GM12878 (cell line): ENCODE measurements at regions not wholly inside any gene's neighbourhood (a gene's known extent, or its start where the extent isn't known, plus 50 kb on each side); places are given as distances from the start of the nearest gene placed in this dataset.
"Not testable (repeated sequence)": the region's sequence is repeated elsewhere in the genome, so short reads cannot be mapped to it uniquely, and the experiment has no call there.

Source experiments
- ATAC-seq: fragments of 200-7000 bp; cut with Tn5 transposase; 3 replicates; pipeline ENCODE4 v1.9.1; 2020; ENCODE audit warnings: mild to moderate bottlenecking, moderate library complexity
- BruUV-seq: library from RNA; stranded (reverse); fragments of 400-500 nt; replicated peaks from 2 replicates; lab custom pipeline; 2021; lab: Mats Ljungman, UMichigan
- CTCF ChIA-PET: fragments of 300-600 bp; sonication (Branson Sonifier 250); formaldehyde crosslinking; extraction: SDS; loops from one replicate; lab custom pipeline; 2021; ENCODE audit warnings: inconsistent platforms; lab: Yijun Ruan, JAX
- POLR2A ChIA-PET: fragments of 350-600 bp; formaldehyde crosslinking; extraction: SDS; loops from one replicate; lab custom pipeline; 2021; ENCODE audit warnings: inconsistent platforms; lab: Charles Lee
- RAD21 ChIA-PET: fragments of 300-600 bp; sonication (Branson Sonifier 250); formaldehyde crosslinking; loops from one replicate; lab custom pipeline; 2023; ENCODE audit warnings: antibody characterized with exemption; ENCODE audit not compliant: unreplicated experiment; lab: Charles Lee
- SMC1A ChIA-PET: fragments of 300-600 bp; sonication (Branson Sonifier 250); formaldehyde crosslinking; loops from one replicate; lab custom pipeline; 2023; ENCODE audit not compliant: unreplicated experiment, uncharacterized antibody; lab: Charles Lee
- DNase-seq: peaks from one replicate; pipeline ENCODE4 v3.0.0-alpha.2; 2011; ENCODE audit warnings: low read depth, low spot score
- FAIRE-seq: peaks from 3 replicates; lab custom pipeline; 2011; peaks lifted over from hg19 to GRCh38; lab: Jason Lieb, UNC
- H2AFZ ChIP-seq: 2 replicates; pipeline ENCODE4 v1.6.0; 2011; ENCODE audit warnings: low read depth, low read length, control low read depth; ENCODE audit not compliant: control insufficient read depth
- H3K27ac ChIP-seq: 2 replicates; pipeline ENCODE4 v1.5.1; 2011; ENCODE audit warnings: control low read depth; ENCODE audit not compliant: control insufficient read depth, insufficient read depth
- H3K27me3 ChIP-seq, 2 experiments: replicated peaks in 1 of 2; 2 replicates each; pipeline versions ENCODE4 v1.6.0 to v1.6.1; 2011; ENCODE audit warnings: low read length in 1 of 2; ENCODE audit not compliant: control insufficient read depth in 2 of 2, insufficient read depth in 2 of 2
- H3K36me3 ChIP-seq, 2 experiments: 2 replicates each; pipeline ENCODE4 v1.5.1; 2011; ENCODE audit warnings: low read length in 1 of 2; ENCODE audit not compliant: control insufficient read depth in 2 of 2, insufficient read depth in 2 of 2
- H3K4me1 ChIP-seq: 2 replicates; pipeline ENCODE4 v1.6.1; 2011; ENCODE audit warnings: mild to moderate bottlenecking, low read length, moderate library complexity, mixed read lengths; ENCODE audit not compliant: control insufficient read depth, insufficient read depth
- H3K4me2 ChIP-seq: 2 replicates; pipeline ENCODE4 v1.6.0; 2011; ENCODE audit warnings: control low read depth; ENCODE audit not compliant: control insufficient read depth, insufficient read depth
- H3K4me3 ChIP-seq: fragments of 200-600 bp; sonication (generic); 2 replicates; pipeline ENCODE4 v1.5.1; 2016
- H3K79me2 ChIP-seq: 2 replicates; pipeline ENCODE4 v1.6.0; 2011; ENCODE audit warnings: low read length; ENCODE audit not compliant: control insufficient read depth, insufficient read depth
- H3K9ac ChIP-seq: 2 replicates; pipeline ENCODE4 v1.8.0; 2011; ENCODE audit warnings: low read length, control low read depth, mixed read lengths; ENCODE audit not compliant: control insufficient read depth, insufficient read depth
- H3K9me3 ChIP-seq: replicated peaks from 3 replicates; pipeline ENCODE4 v1.5.1; 2011; ENCODE audit warnings: mild to moderate bottlenecking, low read length; ENCODE audit not compliant: control insufficient read depth, insufficient read depth
- H4K20me1 ChIP-seq: 2 replicates; pipeline ENCODE4 v1.6.0; 2011; ENCODE audit not compliant: control insufficient read depth, insufficient read depth
- CBFB ChIP-seq: IDR thresholded peaks from 2 replicates; pipeline ENCODE4 v1.6.1; 2016; ENCODE audit warnings: antibody characterized with exemption, low read depth
- CREM ChIP-seq: IDR thresholded peaks from 2 replicates; pipeline ENCODE4 v1.6.1; 2014; ENCODE audit warnings: antibody characterized with exemption, low read depth
- MTA2 ChIP-seq: fragments of 450-650 bp; IDR thresholded peaks from 2 replicates; pipeline ENCODE4 v1.6.1; 2016; ENCODE audit warnings: low read depth, mild to moderate bottlenecking, moderate library complexity
- RUNX3 ChIP-seq: IDR thresholded peaks from 2 replicates; pipeline ENCODE4 v1.6.1; 2012; ENCODE audit warnings: low read length, inconsistent platforms
- SMARCA5 ChIP-seq: fragments of 450-650 bp; IDR thresholded peaks from 2 replicates; pipeline ENCODE4 v1.6.1; 2017; ENCODE audit warnings: mild to moderate bottlenecking
- SPI1 ChIP-seq: IDR thresholded peaks from 2 replicates; pipeline ENCODE4 v1.6.1; 2011; ENCODE audit warnings: low read depth, mild to moderate bottlenecking, low read length, moderate library complexity, borderline replicate concordance; ENCODE audit not compliant: insufficient read depth
- WGBS: methylation state at CpG from one replicate; pipeline ENCODE4 v1.1.6; 2016; ENCODE audit warnings: low lambda C conversion rate; ENCODE audit not compliant: insufficient replicate concordance, insufficient coverage; ENCODE audit errors: missing lambda C conversion rate; 5-methylcytosine and 5-hydroxymethylcytosine counted together
- in situ Hi-C: fragments of 300-500 bp; cut with MboI; formaldehyde crosslinking; loops from 9 replicates; pipeline ENCODE4 v1.14.3; 2018; ENCODE audit warnings: mixed read lengths
- intact Hi-C: fragments of 100-400 bp; cut with micrococcal nuclease; formaldehyde crosslinking; loops from one replicate; pipeline ENCODE4 v1.14.2; 2022; ENCODE audit not compliant: unreplicated experiment

DNA sequence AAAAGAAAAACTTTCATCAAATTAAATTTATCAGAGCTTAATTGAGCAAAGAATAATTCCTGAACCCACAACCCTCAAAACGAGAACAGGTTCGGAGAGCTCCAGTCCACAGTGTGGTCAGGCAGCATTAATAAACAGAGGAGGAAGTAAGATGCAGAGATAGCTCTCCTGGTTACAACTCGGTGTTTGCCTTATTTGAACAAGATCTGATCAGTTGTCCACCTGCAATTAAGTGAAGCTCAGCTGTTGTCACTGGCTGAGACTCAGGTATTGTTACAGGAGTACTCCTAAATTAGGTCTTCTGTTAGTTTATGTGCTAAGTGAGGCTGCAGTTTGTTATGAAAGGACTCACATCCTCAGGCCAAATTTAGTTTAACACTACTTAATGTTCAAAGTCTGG, 451.4 kb upstream of the PDE3A start:
- POLR2A ChIA-PET: interaction anchor here (0.7 kb wide), 1 partner anchor 178 kb away, joined by 3 read pairs; no protein-coding TSS in a partner anchor
- CTCF ChIA-PET: interaction anchor here (0.6 to 6.9 kb wide), 24 partner anchors 8 to 1148 kb away, joined by 3 to 48 read pairs (median 4); no protein-coding TSS in a partner anchor
- H3K36me3 ChIP-seq: no peaks in the 10 kb centered on the region
- no peak overlapping the region for H3K4me2 ChIP-seq
- DNase-seq: no peak
- no peaks in the 10 kb centered on the region for H4K20me1 ChIP-seq
- no peak for FAIRE-seq
- SMC1A ChIA-PET: interaction anchor here (0.7 to 3.6 kb wide), 21 partner anchors 8 to 460 kb away, joined by 3 to 37 read pairs (median 5); no protein-coding TSS in a partner anchor
- H3K27ac ChIP-seq: no peak overlapping the region
- 12% methylated on average over 3 of the region's 3 CpGs for WGBS
- H3K27me3 ChIP-seq: no peaks in the 10 kb centered on the region
- H3K4me3 ChIP-seq: no peak overlapping the region
- no peaks in the 10 kb centered on the region for H3K79me2 ChIP-seq
- ATAC-seq: peak; percentile 39
- in situ Hi-C loops: no loop called here
- H3K9ac ChIP-seq: no peak overlapping the region
- no peaks in the 10 kb centered on the region for H3K4me1 ChIP-seq
- intact Hi-C loops: loop anchor here (5.0 kb wide), 9 partner anchors 55 to 685 kb away; no protein-coding TSS in a partner anchor
- no peak overlapping the region for H2AFZ ChIP-seq
- H3K9me3 ChIP-seq: no peaks in the 10 kb centered on the region
- BruUV-seq: no TSS peak
- RAD21 ChIA-PET: interaction anchor here (0.8 to 5.6 kb wide), 13 partner anchors 14 to 304 kb away, joined by 3 to 31 read pairs (median 5); no protein-coding TSS in a partner anchor
- TF ChIP-seq RUNX3 (peak; percentile 6; the same call in 1 of the 2 replicates), CBFB (no peak), SMARCA5 (no peak), CREM (no peak)

DNA sequence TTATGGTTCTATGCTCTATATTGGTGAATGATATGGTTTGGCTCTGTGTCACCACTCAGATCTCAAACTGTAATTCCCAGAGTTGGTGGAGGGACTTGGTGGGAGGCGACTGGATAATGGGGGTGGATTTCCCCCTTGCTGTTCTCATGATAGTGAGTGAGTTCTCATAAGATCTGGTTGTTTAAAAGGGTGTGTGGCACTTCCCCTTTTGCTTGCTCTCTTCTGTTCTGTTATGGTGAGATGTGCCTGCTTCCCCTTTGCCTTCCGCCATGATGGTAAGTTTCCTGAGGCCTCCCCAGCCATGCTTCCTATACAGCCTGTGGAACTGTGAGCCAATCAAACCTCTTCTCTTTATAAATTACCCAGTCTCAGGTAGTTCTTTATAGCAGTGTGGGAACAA, 446.6 kb upstream of the PDE3A start:
- FAIRE-seq, H2AFZ ChIP-seq, H3K27ac ChIP-seq, H3K36me3 ChIP-seq, H3K4me2 ChIP-seq, RAD21 ChIA-PET, H3K9ac ChIP-seq, DNase-seq, CTCF ChIA-PET, H3K4me3 ChIP-seq, H3K9me3 ChIP-seq, in situ Hi-C loops, H3K79me2 ChIP-seq, H3K27me3 ChIP-seq, H4K20me1 ChIP-seq, POLR2A ChIA-PET, SMC1A ChIA-PET, intact Hi-C loops, H3K4me1 ChIP-seq, BruUV-seq: not testable (repeated sequence)
- ATAC-seq: peak; percentile 46; the same call in 2 of the 3 replicates
- 0 out of 2 replicates have a peak, but pooled peaks have one; percentile 23 for TF ChIP-seq MTA2
- TF ChIP-seq SPI1: peak; percentile 86
- 50% methylated on average over 2 of the region's 2 CpGs for WGBS
